IMR-90 (cell line): ENCODE measurements at regions not wholly inside any gene's neighbourhood (a gene's known extent, or its start where the extent isn't known, plus 50 kb on each side); places are given as distances from the start of the nearest gene placed in this dataset.

Experiments
- ATAC-seq: fragments of 200-7000 bp; cut with Tn5 transposase; 2 replicates; pipeline ENCODE4 v1.9.1; 2020; ENCODE audit warnings: low read depth, mild to moderate bottlenecking, moderate library complexity
- BruUV-seq: library from RNA; stranded (reverse); fragments of 400-500 nt; replicated peaks from 2 replicates; lab custom pipeline; 2021; lab: Mats Ljungman, UMichigan
- CTCF ChIA-PET: fragments of 300-600 bp; formaldehyde crosslinking; extraction: SDS; loops from one replicate; lab custom pipeline; 2021; ENCODE audit warnings: antibody characterized with exemption; lab: Yijun Ruan, JAX
- POLR2A ChIA-PET: fragments of 300-600 bp; sonication (Branson Sonifier 250); formaldehyde crosslinking; loops from one replicate; lab custom pipeline; 2022; ENCODE audit warnings: antibody characterized with exemption; ENCODE audit not compliant: unreplicated experiment; lab: Charles Lee
- DNase-seq: peaks from one replicate; pipeline ENCODE4 v3.0.0; 2013
- H2AFZ ChIP-seq: replicated peaks from 2 replicates; pipeline ENCODE3; 2013; ENCODE audit warnings: low read length, mild to moderate bottlenecking; ENCODE audit not compliant: poor library complexity
- H2AK5ac ChIP-seq: 2 replicates; pipeline ENCODE4 v1.6.1; 2013; ENCODE audit warnings: low read depth, low read length, inconsistent platforms
- H2AK9ac ChIP-seq: replicated peaks from 2 replicates; pipeline ENCODE3; 2013; ENCODE audit warnings: mild to moderate bottlenecking, low read depth, low read length, moderate library complexity; ENCODE audit not compliant: poor library complexity
- H2BK120ac ChIP-seq: 2 replicates; pipeline ENCODE4 v1.6.1; 2013; ENCODE audit warnings: low read depth, low read length, inconsistent platforms
- H2BK15ac ChIP-seq: 3 replicates; pipeline ENCODE4 v1.6.1; 2013; ENCODE audit warnings: low read depth, low read length, inconsistent platforms
- H2BK20ac ChIP-seq: 2 replicates; pipeline ENCODE4 v1.6.1; 2013; ENCODE audit warnings: low read depth, mild to moderate bottlenecking, inconsistent platforms, low read length, moderate library complexity
- H2BK5ac ChIP-seq: 2 replicates; pipeline ENCODE4 v1.6.1; 2013; ENCODE audit warnings: mild to moderate bottlenecking, low read depth, low read length, inconsistent platforms; ENCODE audit not compliant: poor library complexity, severe bottlenecking
- H3K14ac ChIP-seq: replicated peaks from 2 replicates; pipeline ENCODE4 v1.6.1; 2013; ENCODE audit warnings: low read depth, low read length, inconsistent platforms
- H3K18ac ChIP-seq: 2 replicates; pipeline ENCODE4 v1.6.1; 2013; ENCODE audit warnings: low read depth, low read length, control low read depth
- H3K23ac ChIP-seq: 2 replicates; pipeline ENCODE4 v1.6.1; 2013; ENCODE audit warnings: low read depth, low read length, inconsistent platforms
- H3K27ac ChIP-seq: 2 replicates; pipeline ENCODE4 v1.5.1; 2013; ENCODE audit warnings: mild to moderate bottlenecking, control low read depth, low read length; ENCODE audit not compliant: insufficient read depth
- H3K27me3 ChIP-seq: 2 replicates; pipeline ENCODE4 v1.6.1; 2013; ENCODE audit warnings: low read length; ENCODE audit not compliant: control insufficient read depth, insufficient read depth
- H3K36me3 ChIP-seq: 2 replicates; pipeline ENCODE4 v1.6.1; 2013; ENCODE audit warnings: low read length, mixed read lengths; ENCODE audit not compliant: control insufficient read depth, insufficient read depth
- H3K4ac ChIP-seq: 2 replicates; pipeline ENCODE4 v1.6.1; 2013; ENCODE audit warnings: low read depth, low read length, inconsistent platforms
- H3K4me1 ChIP-seq: 2 replicates; pipeline ENCODE4 v1.6.1; 2013; ENCODE audit warnings: low read length, mixed read lengths; ENCODE audit not compliant: control insufficient read depth, insufficient read depth
- H3K4me2 ChIP-seq: 2 replicates; pipeline ENCODE4 v1.6.1; 2013; ENCODE audit warnings: low read depth, mild to moderate bottlenecking, control low read depth, low read length, moderate library complexity
- H3K4me3 ChIP-seq: 2 replicates; pipeline ENCODE4 v1.5.1; 2013; ENCODE audit warnings: low read depth, mild to moderate bottlenecking, control low read depth, low read length, moderate library complexity; ENCODE audit not compliant: insufficient read depth
- H3K56ac ChIP-seq: 2 replicates; pipeline ENCODE4 v1.6.1; 2013; ENCODE audit warnings: low read length, inconsistent platforms; ENCODE audit not compliant: insufficient read depth; ENCODE audit errors: extremely low read depth
- H3K79me1 ChIP-seq, 2 experiments: 2 replicates each; pipeline ENCODE4 v1.6.1; 2013; ENCODE audit warnings: low read length in 2 of 2, inconsistent platforms in 1 of 2, low read depth in 1 of 2
- H3K9ac ChIP-seq: 2 replicates; pipeline ENCODE4 v1.6.1; 2013; ENCODE audit warnings: low read depth, low read length, control low read depth
- H3K9me1 ChIP-seq: 2 replicates; pipeline ENCODE4 v1.6.1; 2013; ENCODE audit warnings: low read length, inconsistent platforms; ENCODE audit not compliant: insufficient read depth
- H3K9me3 ChIP-seq: 2 replicates; pipeline ENCODE4 v1.6.1; 2013; ENCODE audit warnings: low read length; ENCODE audit not compliant: control insufficient read depth, insufficient read depth
- H4K20me1 ChIP-seq: 2 replicates; pipeline ENCODE4 v1.6.1; 2013; ENCODE audit warnings: low read length, inconsistent platforms; ENCODE audit not compliant: insufficient read depth
- H4K5ac ChIP-seq: 2 replicates; pipeline ENCODE4 v1.6.1; 2013; ENCODE audit warnings: mild to moderate bottlenecking, low read depth, low read length, control low read depth
- H4K8ac ChIP-seq, 2 experiments: 2 replicates each; pipeline ENCODE4 v1.6.1; 2013; ENCODE audit warnings: low read depth in 2 of 2, low read length in 2 of 2, control low read depth in 1 of 2, inconsistent platforms in 1 of 2
- H4K91ac ChIP-seq: 2 replicates; pipeline ENCODE4 v1.6.1; 2013; ENCODE audit warnings: low read depth, low read length, inconsistent platforms; ENCODE audit not compliant: insufficient read depth
- CHD1 ChIP-seq: IDR thresholded peaks from 2 replicates; pipeline ENCODE4 v1.6.1; 2012; ENCODE audit warnings: low read depth, low read length, improper control_type of control experiment
- MAFK ChIP-seq: IDR thresholded peaks from 2 replicates; pipeline ENCODE4 v1.6.1; 2012; ENCODE audit warnings: low read depth, low read length, improper control_type of control experiment
- NFE2L2 ChIP-seq: fragments of 150-350 bp; IDR thresholded peaks from 2 replicates; pipeline ENCODE4 v1.6.1; 2016; ENCODE audit warnings: low read depth, mild to moderate bottlenecking, low read length
- WGBS, 2 experiments: methylation state at CpG; one replicate each; pipeline versions ENCODE4 v1.1.5 to v1.1.7; 2013; ENCODE audit warnings: missing lambda C conversion rate in 2 of 2; ENCODE audit not compliant: insufficient read length in 1 of 2; ENCODE audit errors: extremely low coverage in 2 of 2; 5-methylcytosine and 5-hydroxymethylcytosine counted together
- dilution Hi-C: fragments of 300-500 bp; cut with HindIII; formaldehyde crosslinking; loops from one replicate; pipeline ENCODE4 v1.14.3; 2018; ENCODE audit warnings: low sequenced_read_pairs; ENCODE audit not compliant: unreplicated experiment
- in situ Hi-C: fragments of 300-500 bp; cut with MboI; formaldehyde crosslinking; loops from 3 replicates; pipeline ENCODE4 v1.14.3; 2019; ENCODE audit warnings: low sequenced_read_pairs, inconsistent platforms, mixed read lengths
- intact Hi-C: fragments of 100-400 bp; cut with micrococcal nuclease; formaldehyde crosslinking; loops from 2 replicates; pipeline ENCODE4 v1.10.0; 2022

DNA sequence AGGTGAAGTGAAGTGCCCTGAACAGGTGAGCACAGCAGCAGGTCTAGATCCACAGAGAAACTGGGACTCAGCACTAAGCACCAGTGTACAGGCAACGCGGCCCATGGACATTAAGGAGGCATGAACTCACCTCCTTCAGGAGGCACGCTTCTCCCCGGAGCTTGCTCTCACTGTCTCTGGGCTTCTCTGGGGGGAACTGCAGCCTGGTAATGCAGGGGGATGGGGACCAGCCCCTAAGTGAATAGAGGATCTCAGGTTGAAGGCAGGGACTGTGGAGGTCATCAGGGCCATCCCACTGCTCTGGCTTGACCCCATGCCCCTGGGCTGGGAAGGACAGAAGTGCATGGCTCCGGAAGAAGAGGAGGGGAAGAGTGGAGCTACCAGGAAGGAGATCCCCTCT lies 495.6 kb upstream of the B3GAT1 start:
- no peak overlapping the region for H3K56ac ChIP-seq
- no peak overlapping the region for H3K4ac ChIP-seq
- H3K79me1 ChIP-seq = no peaks in the 10 kb centered on the region
- no peak for ATAC-seq
- H3K4me3 ChIP-seq = no peak overlapping the region
- in situ Hi-C loops (no loop called here), dilution Hi-C loops (no loop called here), intact Hi-C loops (no loop called here)
- no peak for TF ChIP-seq CHD1
- TF ChIP-seq NFE2L2 = no peak
- TF ChIP-seq MAFK = no peak
- H2AK5ac ChIP-seq = no peak overlapping the region
- H3K18ac ChIP-seq = no peak overlapping the region
- no peak for DNase-seq
- no peak overlapping the region for H2AK9ac ChIP-seq
- H4K20me1 ChIP-seq = no peaks in the 10 kb centered on the region
- H2BK120ac ChIP-seq = no peak overlapping the region
- no peak overlapping the region for H2BK5ac ChIP-seq
- H3K27me3 ChIP-seq = no peaks in the 10 kb centered on the region
- H4K91ac ChIP-seq = no peak overlapping the region
- H3K23ac ChIP-seq = no peak overlapping the region
- H3K9me3 ChIP-seq = peaks cover 18% of the 10 kb centered on the region
- ChIA-PET POLR2A (no interaction called here), CTCF (no interaction called here)
- no peak overlapping the region for H2BK15ac ChIP-seq
- H4K8ac ChIP-seq = no peak overlapping the region
- H3K9me1 ChIP-seq = no peaks in the 10 kb centered on the region
- H3K9ac ChIP-seq = no peak overlapping the region
- H3K27ac ChIP-seq = no peak overlapping the region
- no peaks in the 10 kb centered on the region for H3K4me1 ChIP-seq
- H3K36me3 ChIP-seq = no peaks in the 10 kb centered on the region
- H2AFZ ChIP-seq = no peak overlapping the region
- no peak overlapping the region for H3K14ac ChIP-seq
- BruUV-seq = no TSS peak
- H4K5ac ChIP-seq = no peak overlapping the region
- no peak overlapping the region for H2BK20ac ChIP-seq
- H3K4me2 ChIP-seq = no peak overlapping the region
- no CpG with 5 or more reads among the region's 5 CpGs for WGBS, 2 experiments
